Lung (tissue), 11 donors: ENCODE measurements at regions not wholly inside any gene's neighbourhood (a gene's known extent, or its start where the extent isn't known, plus 50 kb on each side); places are given as distances from the start of the nearest gene placed in this dataset.

Experiments used
- ATAC-seq: fragments of 200-7000 bp; cut with Tn5 transposase; one replicate; pipeline ENCODE4 v1.9.1; 2020; ENCODE audit warnings: moderate number of reproducible peaks; ENCODE audit not compliant: insufficient read depth, low FRiP score
- DNase-seq, 3 donors: peaks; one replicate each; pipeline ENCODE4 v3.0.0-alpha.2; 2013 to 2017
- H3K27ac ChIP-seq, 2 donors: one replicate each; pipeline ENCODE4 v1.5.1; 2013; ENCODE audit warnings: mild to moderate bottlenecking in 2 of 2, moderate library complexity in 2 of 2, control low read depth in 1 of 2, inconsistent platforms in 1 of 2, low read depth in 1 of 2, low read length in 1 of 2
- H3K27me3 ChIP-seq, 3 donors: one replicate each; pipeline ENCODE4 v1.5.1; 2013; ENCODE audit warnings: low read length in 2 of 3; ENCODE audit not compliant: control insufficient read depth in 3 of 3, insufficient read depth in 3 of 3
- H3K36me3 ChIP-seq, 4 donors: one replicate each; pipeline ENCODE4 v1.5.1; 2013; ENCODE audit warnings: low read length in 4 of 4, mild to moderate bottlenecking in 1 of 4, moderate library complexity in 1 of 4; ENCODE audit not compliant: control insufficient read depth in 4 of 4, insufficient read depth in 4 of 4
- H3K4me1 ChIP-seq, 5 donors: one replicate each; pipeline ENCODE4 v1.5.1; 2013; ENCODE audit warnings: low read length in 5 of 5, mild to moderate bottlenecking in 2 of 5, moderate library complexity in 1 of 5; ENCODE audit not compliant: control insufficient read depth in 5 of 5, insufficient read depth in 5 of 5
- H3K4me3 ChIP-seq: one replicate; pipeline ENCODE4 v1.5.1; 2013; ENCODE audit warnings: mild to moderate bottlenecking, control low read depth, moderate library complexity
- H3K9ac ChIP-seq, 2 donors: one replicate each; pipeline ENCODE4 v1.5.1; 2013; ENCODE audit warnings: low read length in 2 of 2, control low read depth in 1 of 2; ENCODE audit not compliant: insufficient read depth in 1 of 2
- H3K9me3 ChIP-seq, 4 donors: one replicate each; pipeline ENCODE4 v1.5.1; 2013; ENCODE audit warnings: low read length in 3 of 4, mild to moderate bottlenecking in 1 of 4, moderate library complexity in 1 of 4; ENCODE audit not compliant: control insufficient read depth in 4 of 4, insufficient read depth in 3 of 4
- CTCF ChIP-seq: IDR thresholded peaks from 2 replicates; pipeline ENCODE4 v1.5.1; 2012; ENCODE audit warnings: mild to moderate bottlenecking; ENCODE audit errors: control extremely low read depth, extremely low read depth
- WGBS, 2 donors: extraction: QIAGEN DNeasy Blood & Tissue Kit; methylation state at CpG; one replicate each; pipeline ENCODE4 v1.1.7; 2013; 5-methylcytosine and 5-hydroxymethylcytosine counted together
- donor health status: control.
- donor health status: control.
- donor health status: Bipolar disorder and iron deficiency.
- donor health status: healthy.
- donor health status: DM: yes; HTN: yes; CAD: no.

- no peaks in the 10 kb centered on the region for H3K9me3 ChIP-seq
- 87 to 93% methylated on average over 3 of the region's 3 CpGs for WGBS, 2 donors
These were observed 101.3 kb upstream of the SKAP2 start for GRCh38 chr7:26965724-26966123.

GRCh38 chr7:26964156-26964808, 99.9 kb upstream of the SKAP2 start:
- DNase-seq (peak in 2 of 3 donors; percentile 49 to 59), ATAC-seq (no peak)
- H3K4me3 ChIP-seq, result no peak overlapping the region
- no peaks in the 10 kb centered on the region for H3K9me3 ChIP-seq
- WGBS, 2 donors, result 23 to 50% methylated on average over 2 of the region's 2 CpGs
- no peak for TF ChIP-seq CTCF
- H3K4me1 ChIP-seq, result peaks cover 0 to 6% (median 0%) of the 10 kb centered on the region in 5 donors
- H3K27me3 ChIP-seq, result no peaks in the 10 kb centered on the region
- H3K27ac ChIP-seq, result no peak overlapping the region
- H3K36me3 ChIP-seq, result no peaks in the 10 kb centered on the region
- H3K9ac ChIP-seq, result no peak overlapping the region

More at GRCh38 chr7:26965724-26966123, 101.3 kb upstream of the SKAP2 start:
- H3K4me3 ChIP-seq, result no peak overlapping the region
- DNase-seq (no peak), ATAC-seq (no peak)
- H3K36me3 ChIP-seq, result no peaks in the 10 kb centered on the region
- no peak overlapping the region for H3K27ac ChIP-seq
- H3K9ac ChIP-seq, result no peak overlapping the region
- no peaks in the 10 kb centered on the region for H3K27me3 ChIP-seq
- peaks cover 0 to 6% (median 0%) of the 10 kb centered on the region in 5 donors for H3K4me1 ChIP-seq
- TF ChIP-seq CTCF, result no peak

GRCh38 chr7:26959290-26959689, 94.9 kb upstream of the SKAP2 start:
- peaks cover 0 to 2% (median 0%) of the 10 kb centered on the region in 4 donors for H3K9me3 ChIP-seq
- H3K36me3 ChIP-seq, result no peaks in the 10 kb centered on the region
- peaks cover 0 to 2% (median 0%) of the 10 kb centered on the region in 3 donors for H3K27me3 ChIP-seq
- ATAC-seq, result no peak
- WGBS, 2 donors, result 88 to 96% methylated on average over 3 of the region's 3 CpGs
- no peak overlapping the region for H3K4me3 ChIP-seq
- no peak for TF ChIP-seq CTCF
- H3K4me1 ChIP-seq, result peaks cover 0 to 13% (median 0%) of the 10 kb centered on the region in 5 donors
- no peak overlapping the region for H3K27ac ChIP-seq
- H3K9ac ChIP-seq, result no peak overlapping the region
- no peak for DNase-seq
